ENCODE measurements at regions not wholly inside any gene's neighbourhood (a gene's known extent, or its start where the extent isn't known, plus 50 kb on each side); places are given as distances from the start of the nearest gene placed in this dataset.

- no peak for DNase-seq (ENCODE audit: extremely low read depth, insufficient read length)
- no peak for TF ChIP-seq CTCF (IDR thresholded peaks at IDR 0.05; ENCODE audit: insufficient read depth, low read length, poor library complexity, severe bottlenecking)
- Histone ChIP-seq H3K27me3 (replicated peaks; ENCODE audit: control insufficient read depth, insufficient read depth, low read length) (no peaks in the 10 kb centered on the region), H3K36me3 (ENCODE audit: control insufficient read depth, insufficient read depth, low read length) (no peaks in the 10 kb centered on the region), H3K4me3 (replicated peaks; ENCODE audit: low read depth, low read length) (no peak overlapping the region)
Measured at GRCh38 chr1:200274116-200274515, 135.7 kb downstream of the ZNF281 start.

GRCh38 chr1:200272481-200273068 lies 137.3 kb downstream of the ZNF281 start:
- Histone ChIP-seq H3K4me3 (replicated peaks; ENCODE audit: low read depth, low read length) (no peak overlapping the region), H3K27me3 (replicated peaks; ENCODE audit: control insufficient read depth, insufficient read depth, low read length) (no peaks in the 10 kb centered on the region), H3K36me3 (ENCODE audit: control insufficient read depth, insufficient read depth, low read length) (no peaks in the 10 kb centered on the region)
- DNase-seq (ENCODE audit: extremely low read depth, insufficient read length): no peak
- TF ChIP-seq CTCF (IDR thresholded peaks at IDR 0.05; ENCODE audit: insufficient read depth, low read length, poor library complexity, severe bottlenecking): no peak

- no peak for DNase-seq (ENCODE audit: extremely low read depth, insufficient read length)
- Histone ChIP-seq H3K36me3 (ENCODE audit: control insufficient read depth, insufficient read depth, low read length) (no peaks in the 10 kb centered on the region), H3K27me3 (replicated peaks; ENCODE audit: control insufficient read depth, insufficient read depth, low read length) (no peaks in the 10 kb centered on the region), H3K4me3 (replicated peaks; ENCODE audit: low read depth, low read length) (no peak overlapping the region)
- TF ChIP-seq CTCF (IDR thresholded peaks at IDR 0.05; ENCODE audit: insufficient read depth, low read length, poor library complexity, severe bottlenecking): no peak
Measured at GRCh38 chr1:200269256-200269655, 140.6 kb downstream of the ZNF281 start.

GRCh38 chr1:200267937-200268336 lies 141.9 kb downstream of the ZNF281 start:
- TF ChIP-seq CTCF (IDR thresholded peaks at IDR 0.05; ENCODE audit: insufficient read depth, low read length, poor library complexity, severe bottlenecking): no peak
- DNase-seq (ENCODE audit: extremely low read depth, insufficient read length): no peak
- H3K36me3 ChIP-seq (ENCODE audit: control insufficient read depth, insufficient read depth, low read length): no peaks in the 10 kb centered on the region
- H3K27me3 ChIP-seq (replicated peaks; ENCODE audit: control insufficient read depth, insufficient read depth, low read length): no peaks in the 10 kb centered on the region
- no peak overlapping the region for H3K4me3 ChIP-seq (replicated peaks; ENCODE audit: low read depth, low read length)

- no peak for DNase-seq (ENCODE audit: extremely low read depth, insufficient read length)
- no peak overlapping the region for H3K4me3 ChIP-seq (replicated peaks; ENCODE audit: low read depth, low read length)
- TF ChIP-seq CTCF (IDR thresholded peaks at IDR 0.05; ENCODE audit: insufficient read depth, low read length, poor library complexity, severe bottlenecking): no peak
- no peaks in the 10 kb centered on the region for H3K36me3 ChIP-seq (ENCODE audit: control insufficient read depth, insufficient read depth, low read length)
- no peaks in the 10 kb centered on the region for H3K27me3 ChIP-seq (replicated peaks; ENCODE audit: control insufficient read depth, insufficient read depth, low read length)
Measured at GRCh38 chr1:200267458-200267857, 142.4 kb downstream of the ZNF281 start.

- Histone ChIP-seq H3K27me3 (replicated peaks; ENCODE audit: control insufficient read depth, insufficient read depth, low read length) (no peaks in the 10 kb centered on the region), H3K4me3 (replicated peaks; ENCODE audit: low read depth, low read length) (no peak overlapping the region), H3K36me3 (ENCODE audit: control insufficient read depth, insufficient read depth, low read length) (no peaks in the 10 kb centered on the region)
- TF ChIP-seq CTCF (IDR thresholded peaks at IDR 0.05; ENCODE audit: insufficient read depth, low read length, poor library complexity, severe bottlenecking): no peak
- DNase-seq (ENCODE audit: extremely low read depth, insufficient read length): no peak
Measured at GRCh38 chr1:200266871-200267270, 143.0 kb downstream of the ZNF281 start.
